RWPE2 (cell line): ENCODE measurements at regions not wholly inside any gene's neighbourhood (a gene's known extent, or its start where the extent isn't known, plus 50 kb on each side); places are given as distances from the start of the nearest gene placed in this dataset.

ENCODE experiments used
- ATAC-seq: fragments of 200-7000 bp; cut with Tn5 transposase; 3 replicates; pipeline ENCODE4 v1.9.1; 2021; ENCODE audit warnings: low read depth
- DNase-seq: peaks from one replicate; pipeline ENCODE4 v3.0.0-alpha.2; 2020; ENCODE audit warnings: low spot score
- H3K27ac ChIP-seq: fragments of 450-650 bp; 2 replicates; pipeline ENCODE4 v1.5.1; 2017; ENCODE audit warnings: mild to moderate bottlenecking; ENCODE audit not compliant: poor library complexity, severe bottlenecking
- H3K27me3 ChIP-seq: fragments of 250-450 bp; sonication (Bioruptor Pico); 2 replicates; pipeline ENCODE4 v1.5.1; 2021; ENCODE audit warnings: mild to moderate bottlenecking, moderate library complexity; ENCODE audit not compliant: insufficient read depth, poor library complexity, severe bottlenecking
- H3K36me3 ChIP-seq: fragments of 250-450 bp; sonication (Bioruptor Pico); 2 replicates; pipeline ENCODE4 v1.5.1; 2020; ENCODE audit warnings: low read depth, mild to moderate bottlenecking, moderate library complexity
- H3K4me1 ChIP-seq: fragments of 250-450 bp; sonication (Bioruptor Pico); 2 replicates; pipeline ENCODE4 v1.5.1; 2021; ENCODE audit warnings: mild to moderate bottlenecking, moderate library complexity; ENCODE audit not compliant: insufficient read depth, poor library complexity, severe bottlenecking
- H3K4me3 ChIP-seq: fragments of 250-450 bp; sonication (Bioruptor Pico); 2 replicates; pipeline ENCODE4 v1.5.1; 2021; ENCODE audit warnings: mild to moderate bottlenecking, moderate library complexity; ENCODE audit not compliant: severe bottlenecking
- H3K9me3 ChIP-seq: fragments of 250-450 bp; sonication (Bioruptor Pico); 2 replicates; pipeline ENCODE4 v1.5.1; 2021; ENCODE audit warnings: mild to moderate bottlenecking, moderate library complexity; ENCODE audit not compliant: severe bottlenecking
- TF ChIP-seq, protein P1 (sequence below): fragments of 450-650 bp; IDR thresholded peaks from one replicate; pipeline ENCODE4 v1.5.1; 2017; ENCODE audit warnings: mild to moderate bottlenecking, moderate library complexity; ENCODE audit not compliant: poor library complexity, severe bottlenecking

GRCh38 chr13:68834375-68834774, 1273.3 kb upstream of the ATXN8OS start:
- H3K27ac ChIP-seq = no peak overlapping the region
- no peak for ATAC-seq
- no peak for DNase-seq
- H3K27me3 ChIP-seq = no peaks in the 10 kb centered on the region
- no peaks in the 10 kb centered on the region for H3K4me1 ChIP-seq
- no peaks in the 10 kb centered on the region for H3K36me3 ChIP-seq
- TF ChIP-seq, protein P1, sequence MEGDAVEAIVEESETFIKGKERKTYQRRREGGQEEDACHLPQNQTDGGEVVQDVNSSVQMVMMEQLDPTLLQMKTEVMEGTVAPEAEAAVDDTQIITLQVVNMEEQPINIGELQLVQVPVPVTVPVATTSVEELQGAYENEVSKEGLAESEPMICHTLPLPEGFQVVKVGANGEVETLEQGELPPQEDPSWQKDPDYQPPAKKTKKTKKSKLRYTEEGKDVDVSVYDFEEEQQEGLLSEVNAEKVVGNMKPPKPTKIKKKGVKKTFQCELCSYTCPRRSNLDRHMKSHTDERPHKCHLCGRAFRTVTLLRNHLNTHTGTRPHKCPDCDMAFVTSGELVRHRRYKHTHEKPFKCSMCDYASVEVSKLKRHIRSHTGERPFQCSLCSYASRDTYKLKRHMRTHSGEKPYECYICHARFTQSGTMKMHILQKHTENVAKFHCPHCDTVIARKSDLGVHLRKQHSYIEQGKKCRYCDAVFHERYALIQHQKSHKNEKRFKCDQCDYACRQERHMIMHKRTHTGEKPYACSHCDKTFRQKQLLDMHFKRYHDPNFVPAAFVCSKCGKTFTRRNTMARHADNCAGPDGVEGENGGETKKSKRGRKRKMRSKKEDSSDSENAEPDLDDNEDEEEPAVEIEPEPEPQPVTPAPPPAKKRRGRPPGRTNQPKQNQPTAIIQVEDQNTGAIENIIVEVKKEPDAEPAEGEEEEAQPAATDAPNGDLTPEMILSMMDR = no peak
- no peak overlapping the region for H3K4me3 ChIP-seq
- no peaks in the 10 kb centered on the region for H3K9me3 ChIP-seq

DNA sequence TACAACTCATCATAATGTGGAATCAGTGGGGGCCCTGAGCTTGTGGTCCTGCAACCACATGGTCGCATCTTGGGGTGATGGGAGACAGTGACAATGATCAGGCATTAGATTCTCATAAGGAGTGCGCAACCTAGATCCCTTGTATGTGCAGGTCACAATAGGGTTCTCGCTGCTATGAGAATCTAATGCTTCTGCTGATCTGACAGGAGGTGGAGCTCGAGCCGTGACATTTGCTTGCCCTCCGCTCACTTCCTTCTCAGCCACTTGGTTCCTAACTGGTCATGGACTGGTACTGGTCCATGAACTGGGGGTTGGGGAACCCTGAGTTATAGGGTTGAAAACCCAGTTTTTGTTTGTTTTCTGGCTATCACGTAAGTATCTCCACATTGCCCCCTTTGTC, 1290.9 kb upstream of the ATXN8OS start:
- ATAC-seq = no peak
- Histone ChIP-seq H3K27ac (no peak overlapping the region), H3K27me3 (no peaks in the 10 kb centered on the region), H3K36me3 (no peaks in the 10 kb centered on the region), H3K9me3 (no peaks in the 10 kb centered on the region), H3K4me3 (no peak overlapping the region), H3K4me1 (no peaks in the 10 kb centered on the region)
- no peak for DNase-seq
- TF ChIP-seq, protein P1 = no peak

GRCh38 chr13:68813180-68813796, 1294.3 kb upstream of the ATXN8OS start:
- TF ChIP-seq, protein P1 = no peak

DNA sequence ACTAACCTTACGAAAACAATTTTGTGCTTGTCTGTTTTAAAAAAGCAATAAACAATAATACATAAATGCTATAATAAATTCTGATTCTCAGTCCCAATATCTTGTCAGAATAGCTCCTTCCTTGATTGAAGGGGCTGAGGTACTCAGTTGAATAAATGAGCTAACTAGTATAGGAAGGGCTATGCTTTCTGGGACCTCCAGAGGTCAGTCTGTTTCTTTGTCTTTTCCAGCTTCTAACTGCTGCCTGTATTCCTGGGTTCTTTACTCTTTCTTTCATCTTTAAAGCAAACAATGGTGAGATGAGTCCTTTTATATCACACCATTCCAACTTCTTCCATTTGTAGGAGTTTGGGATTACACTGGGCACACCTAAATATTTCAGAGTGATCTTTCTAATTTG, 1297.0 kb upstream of the ATXN8OS start:
- no peaks in the 10 kb centered on the region for H3K27me3 ChIP-seq
- H3K9me3 ChIP-seq = no peaks in the 10 kb centered on the region
- H3K27ac ChIP-seq = no peak overlapping the region
- H3K4me1 ChIP-seq = no peaks in the 10 kb centered on the region
- H3K4me3 ChIP-seq = no peak overlapping the region
- H3K36me3 ChIP-seq = no peaks in the 10 kb centered on the region
- DNase-seq = no peak
- TF ChIP-seq, protein P1 = peak; percentile 20
- 0 out of 3 replicates have a peak, but pooled peaks have one; percentile 31 for ATAC-seq

More at GRCh38 chr13:68813180-68813796, 1294.3 kb upstream of the ATXN8OS start:
- ATAC-seq (no peak), DNase-seq (no peak)
- Histone ChIP-seq H3K36me3 (no peaks in the 10 kb centered on the region), H3K9me3 (no peaks in the 10 kb centered on the region), H3K4me3 (no peak overlapping the region), H3K4me1 (no peaks in the 10 kb centered on the region), H3K27ac (no peak overlapping the region), H3K27me3 (no peaks in the 10 kb centered on the region)

DNA sequence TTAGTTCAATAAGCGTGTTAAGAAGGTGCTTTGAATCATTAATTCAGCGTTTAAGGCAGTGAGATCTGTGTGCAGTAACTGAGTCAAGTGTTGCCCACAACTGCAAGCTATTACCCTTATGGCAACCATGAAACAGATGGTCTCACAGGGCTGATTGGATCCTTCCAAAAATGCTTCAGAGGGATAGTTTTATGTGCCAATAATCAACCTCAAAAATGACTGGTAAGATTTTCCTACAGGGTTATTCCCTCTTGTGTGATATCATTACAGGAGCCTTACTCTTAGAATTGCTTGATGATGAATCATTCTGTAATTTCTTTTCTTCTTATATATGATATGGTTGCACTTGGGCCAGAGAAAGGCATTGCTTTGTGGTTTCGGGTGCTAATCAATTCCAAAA, 1299.2 kb upstream of the ATXN8OS start:
- Histone ChIP-seq H3K4me3 (no peak overlapping the region), H3K9me3 (no peaks in the 10 kb centered on the region), H3K4me1 (no peaks in the 10 kb centered on the region), H3K27me3 (no peaks in the 10 kb centered on the region), H3K27ac (no peak overlapping the region), H3K36me3 (no peaks in the 10 kb centered on the region)
- TF ChIP-seq, protein P1 = no peak
- no peak for ATAC-seq
- no peak for DNase-seq
